ENCODE measurements at regions not wholly inside any gene's neighbourhood (a gene's known extent, or its start where the extent isn't known, plus 50 kb on each side); places are given as distances from the start of the nearest gene placed in this dataset.

- TF ChIP-seq ZNF660 (CRISPR knock-in tag; IDR thresholded peaks at IDR 0.05; ENCODE audit: borderline replicate concordance, low read depth) (no peak), ZNF770 (CRISPR knock-in tag; IDR thresholded peaks at IDR 0.05) (0 out of 2 replicates have a peak, but pooled peaks have one; percentile 3), TRIM24 (CRISPR knock-in tag; IDR thresholded peaks at IDR 0.05) (0 out of 2 replicates have a peak, but pooled peaks have one; percentile 8), CEBPG (CRISPR knock-in tag; IDR thresholded peaks at IDR 0.05) (peak; percentile 57; the same call in 1 of the 2 replicates), KMT2A (CRISPR knock-in tag; IDR thresholded peaks at IDR 0.05) (no peak), RBFOX2 (IDR thresholded peaks at IDR 0.05; ENCODE audit: low read depth, low read length) (no peak), ARID4A (CRISPR knock-in tag; IDR thresholded peaks at IDR 0.05; ENCODE audit: borderline replicate concordance) (no peak), PRPF4 (IDR thresholded peaks at IDR 0.05; ENCODE audit: low read depth, low read length, poor library complexity, severe bottlenecking) (peak; percentile 50), BHLHE40 (IDR thresholded peaks at IDR 0.05; ENCODE audit: low read length) (peak; percentile 81), IKZF4 (CRISPR knock-in tag; IDR thresholded peaks at IDR 0.05; ENCODE audit: borderline replicate concordance, low read depth, not compliant biosample characterization) (no peak), BCLAF1 (IDR thresholded peaks at IDR 0.05) (no peak), NR0B2 (CRISPR knock-in tag; IDR thresholded peaks at IDR 0.05) (no peak), GZF1 (CRISPR knock-in tag; IDR thresholded peaks at IDR 0.05) (no peak), ZNF333 (CRISPR knock-in tag; IDR thresholded peaks at IDR 0.05; ENCODE audit: borderline replicate concordance) (no peak), ZNF280D (CRISPR knock-in tag; IDR thresholded peaks at IDR 0.05) (0 out of 2 replicates have a peak, but pooled peaks have one; percentile 59), MAX (IDR thresholded peaks at IDR 0.05) (no peak)
Measured at GRCh38 chr1:234956821-234957329, 171.8 kb downstream of the TOMM20 start (continued).
